ENCODE measurements at regions not wholly inside any gene's neighbourhood (a gene's known extent, or its start where the extent isn't known, plus 50 kb on each side); places are given as distances from the start of the nearest gene placed in this dataset.

GRCh38 chr4:96874657-96875056 lies 1034.8 kb downstream of the PDHA2 start:
- ATAC-seq (no peak), DNase-seq (ENCODE audit: low read depth, low spot score) (no peak)
- H3K27ac ChIP-seq (ENCODE audit: low read length), result no peak overlapping the region
- in situ Hi-C loops (cut with HindIII; ENCODE audit: low pct_unique_long_range_greater_than_20kb, low sequenced_read_pairs), result no loop called here
- H3K4me1 ChIP-seq (ENCODE audit: control insufficient read depth, insufficient read depth, low read length), result no peaks in the 10 kb centered on the region
- TF ChIP-seq TCF7L2 (IDR thresholded peaks at IDR 0.05; ENCODE audit: low read depth, low read length) (no peak), REST (IDR thresholded peaks at IDR 0.05; ENCODE audit: insufficient read depth in 1 of 2, low read depth in 2 of 2, low read length in 1 of 2) (no peak), SIN3A (IDR thresholded peaks at IDR 0.05; ENCODE audit: borderline replicate concordance, insufficient read depth, low read depth, low read length) (no peak), POLR2AphosphoS5 (IDR thresholded peaks at IDR 0.05; ENCODE audit: low read depth, low read length) (no peak), CTCF (IDR thresholded peaks at IDR 0.05) (no peak)
- ChIA-PET POLR2A (no interaction called here), CTCF (no interaction called here)
- BruUV-seq (replicated peaks), result no TSS peak
- intact Hi-C loops (cut with micrococcal nuclease; ENCODE audit: unreplicated experiment), result no loop called here
- H3K36me3 ChIP-seq (ENCODE audit: control insufficient read depth, insufficient read depth, low read length), result no peaks in the 10 kb centered on the region
- no peaks in the 10 kb centered on the region for H3K9me3 ChIP-seq (ENCODE audit: control insufficient read depth, insufficient read depth, low read depth, low read length)
- H3K4me3 ChIP-seq (ENCODE audit: low read depth in 2 of 2, low read length in 2 of 2), result no peak overlapping the region
- H3K27me3 ChIP-seq (ENCODE audit: control insufficient read depth, insufficient read depth, low read length), result no peaks in the 10 kb centered on the region

- Histone ChIP-seq H3K27me3 (ENCODE audit: control insufficient read depth, insufficient read depth, low read length) (no peaks in the 10 kb centered on the region), H3K4me3 (ENCODE audit: low read depth in 2 of 2, low read length in 2 of 2) (no peak overlapping the region), H3K27ac (ENCODE audit: low read length) (no peak overlapping the region), H3K4me1 (ENCODE audit: control insufficient read depth, insufficient read depth, low read length) (no peaks in the 10 kb centered on the region), H3K36me3 (ENCODE audit: control insufficient read depth, insufficient read depth, low read length) (no peaks in the 10 kb centered on the region), H3K9me3 (ENCODE audit: control insufficient read depth, insufficient read depth, low read depth, low read length) (no peaks in the 10 kb centered on the region)
- ATAC-seq, result no peak
- no TSS peak for BruUV-seq (replicated peaks)
- CTCF ChIA-PET, result no interaction called here
- in situ Hi-C loops (cut with HindIII; ENCODE audit: low pct_unique_long_range_greater_than_20kb, low sequenced_read_pairs) (no loop called here), intact Hi-C loops (cut with micrococcal nuclease; ENCODE audit: unreplicated experiment) (no loop called here)
- DNase-seq (ENCODE audit: low read depth, low spot score), result no peak
- TF ChIP-seq POLR2AphosphoS5 (IDR thresholded peaks at IDR 0.05; ENCODE audit: low read depth, low read length), result no peak
- no peak for TF ChIP-seq REST (IDR thresholded peaks at IDR 0.05; ENCODE audit: insufficient read depth in 1 of 2, low read depth in 2 of 2, low read length in 1 of 2)
- no peak for TF ChIP-seq SIN3A (IDR thresholded peaks at IDR 0.05; ENCODE audit: borderline replicate concordance, insufficient read depth, low read depth, low read length)
- no peak for TF ChIP-seq CTCF (IDR thresholded peaks at IDR 0.05)
- no peak for TF ChIP-seq TCF7L2 (IDR thresholded peaks at IDR 0.05; ENCODE audit: low read depth, low read length)
- POLR2A ChIA-PET, result no interaction called here
Measured at GRCh38 chr4:96879527-96879926, 1039.6 kb downstream of the PDHA2 start.

All from Panc1 (cell line).